Eye (tissue), 1 donor: ENCODE measurements at regions not wholly inside any gene's neighbourhood (a gene's known extent, or its start where the extent isn't known, plus 50 kb on each side); places are given as distances from the start of the nearest gene placed in this dataset.

Experiments used
- DNase-seq: peaks from one replicate; pipeline ENCODE4 v3.0.0-alpha.2; 2015

DNA sequence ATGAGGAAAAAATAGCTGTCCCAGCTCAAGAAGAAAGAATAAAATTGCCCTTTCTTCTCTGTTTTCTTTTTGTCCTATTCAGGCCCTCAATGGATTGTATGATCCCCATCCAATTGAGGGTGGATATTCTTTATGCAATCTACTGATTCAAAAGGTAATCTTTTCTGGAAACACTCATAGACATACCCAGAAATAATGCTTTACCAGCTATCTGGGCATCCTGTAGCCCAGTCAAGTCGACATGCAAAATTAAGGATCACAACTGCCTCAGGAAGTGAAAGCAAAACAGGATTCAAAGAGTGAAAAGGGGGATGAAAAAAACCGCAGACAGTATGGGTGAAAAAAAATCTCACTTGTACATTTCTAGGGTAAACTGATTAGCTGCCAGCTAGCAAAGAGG is 410.1 kb downstream of the TBC1D32 start:
- no peak for DNase-seq

DNA sequence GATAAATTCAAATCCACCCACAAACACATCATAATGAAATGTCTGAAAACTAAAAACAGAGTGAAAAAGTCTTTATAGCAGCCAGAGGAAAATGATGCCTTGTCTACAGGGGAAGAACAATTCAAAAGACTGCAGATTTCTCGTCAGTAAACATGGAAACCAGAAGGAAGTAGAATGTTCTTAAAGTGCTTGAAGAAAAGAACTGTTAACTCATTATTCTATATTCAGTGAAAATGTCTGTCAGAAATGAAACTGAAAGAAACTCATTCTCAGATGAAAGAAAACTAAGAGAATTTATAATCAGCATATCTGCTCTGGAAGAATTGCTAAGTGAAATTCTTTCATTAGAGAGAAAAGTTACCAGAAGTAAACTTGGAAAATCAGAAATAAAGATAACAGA is 416.1 kb downstream of the TBC1D32 start:
- no peak for DNase-seq

GRCh38 chr6:120916844-120917243 is 417.4 kb downstream of the TBC1D32 start:
- DNase-seq, result no peak

- DNase-seq, result no peak
Measured at GRCh38 chr6:120913486-120913885, 420.8 kb downstream of the TBC1D32 start.

DNA sequence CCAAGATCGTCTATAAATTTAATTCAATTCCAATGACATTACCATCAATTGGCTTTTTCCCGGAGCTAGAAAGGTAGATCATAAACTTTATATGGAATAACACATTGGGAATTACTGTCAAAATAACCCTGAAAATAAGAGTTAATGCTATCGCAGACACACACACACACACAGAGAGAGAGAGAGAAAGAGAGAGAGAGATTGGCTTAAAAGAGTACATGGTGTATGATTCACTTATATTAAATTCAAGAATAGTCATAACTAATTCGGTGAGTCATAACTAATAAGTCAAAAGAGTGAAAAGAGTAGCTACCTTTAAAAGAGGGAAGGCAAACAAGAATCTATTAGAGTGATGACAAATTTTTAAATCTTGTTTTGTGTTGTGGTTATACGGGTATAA is 425.5 kb downstream of the TBC1D32 start:
- DNase-seq, result no peak

DNA sequence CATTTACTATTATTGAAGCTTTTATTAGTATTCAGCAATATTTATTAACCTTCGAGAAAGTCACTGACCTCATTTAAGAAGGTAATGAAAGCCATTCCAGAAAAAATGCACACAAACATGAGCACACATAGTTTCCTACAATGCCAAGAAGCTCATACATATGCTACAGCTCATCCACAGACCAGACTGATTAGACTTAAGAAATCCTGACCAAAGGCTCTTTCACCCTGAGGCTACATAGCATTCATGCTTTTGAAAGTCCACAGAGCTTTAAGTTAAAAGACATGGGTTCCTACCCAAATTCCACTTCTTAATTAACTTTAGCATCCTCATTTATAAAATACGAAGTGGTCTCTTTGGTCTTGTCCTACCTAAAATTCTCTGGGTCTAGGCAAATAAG is 430.4 kb downstream of the TBC1D32 start:
- no peak for DNase-seq

DNA sequence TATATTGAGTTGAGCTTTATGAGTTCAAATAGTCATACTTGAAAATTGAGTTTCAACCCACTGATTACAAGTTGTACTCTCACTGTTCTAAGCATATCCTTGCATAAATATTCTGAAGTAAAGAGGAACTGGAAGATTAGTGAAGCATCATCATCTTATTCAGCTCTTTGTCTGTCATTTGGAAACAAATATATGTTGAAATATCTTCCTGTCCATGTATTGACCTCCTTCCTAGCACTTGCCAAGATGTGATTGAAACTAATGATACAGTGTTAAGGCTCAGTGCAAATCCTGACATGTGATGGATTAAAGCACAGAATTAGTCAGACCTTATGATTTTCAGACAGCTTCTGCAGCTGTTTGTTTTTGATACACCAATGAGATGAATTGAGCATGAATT is 434.3 kb downstream of the TBC1D32 start:
- DNase-seq, result no peak

- DNase-seq, result no peak
Measured at GRCh38 chr6:120894077-120894476, 440.2 kb downstream of the TBC1D32 start.

- DNase-seq, result peak; percentile 30
Measured at GRCh38 chr6:120876931-120877330, 457.3 kb downstream of the TBC1D32 start.

DNA sequence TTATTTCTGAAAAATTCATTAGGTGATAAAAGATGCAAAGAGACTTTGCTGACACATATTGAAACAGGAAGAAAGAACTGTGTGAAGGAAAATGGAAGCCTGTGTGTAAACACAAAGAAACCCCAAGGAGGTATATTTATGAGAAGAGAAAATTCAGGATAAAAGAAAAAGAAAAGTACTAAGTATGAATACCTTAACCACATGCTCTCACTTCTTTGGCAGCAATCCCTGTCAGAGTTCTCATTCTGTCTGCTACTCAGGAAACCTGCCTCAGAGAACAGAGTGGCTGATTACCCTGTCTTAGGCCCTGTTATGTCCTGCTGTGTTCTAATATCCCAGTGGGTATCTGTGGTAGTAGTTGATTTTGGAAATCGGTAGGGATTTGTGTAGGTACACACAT is 457.9 kb downstream of the TBC1D32 start:
- DNase-seq, result peak; percentile 3

DNA sequence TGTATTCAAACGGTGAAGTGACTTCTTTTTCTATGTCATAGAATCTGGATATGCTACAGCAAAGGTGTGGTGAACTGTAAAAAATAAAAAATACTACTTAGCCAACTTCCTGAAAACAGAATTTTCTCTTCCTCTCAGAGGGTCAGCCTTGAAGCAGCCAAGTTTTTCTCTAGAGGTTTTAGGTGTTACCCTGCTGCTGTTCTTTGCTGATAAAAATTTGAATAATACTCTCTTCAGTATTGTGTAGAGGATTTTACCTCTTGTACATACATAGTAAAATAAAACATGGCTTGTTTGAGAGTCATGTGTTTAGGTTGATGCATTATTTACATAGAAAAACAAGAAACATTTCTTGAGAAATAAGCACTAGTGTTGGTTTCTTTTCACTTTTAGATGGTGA is 458.4 kb downstream of the TBC1D32 start:
- DNase-seq, result no peak

- no peak for DNase-seq
Measured at GRCh38 chr6:120874422-120874821, 459.9 kb downstream of the TBC1D32 start.

DNA sequence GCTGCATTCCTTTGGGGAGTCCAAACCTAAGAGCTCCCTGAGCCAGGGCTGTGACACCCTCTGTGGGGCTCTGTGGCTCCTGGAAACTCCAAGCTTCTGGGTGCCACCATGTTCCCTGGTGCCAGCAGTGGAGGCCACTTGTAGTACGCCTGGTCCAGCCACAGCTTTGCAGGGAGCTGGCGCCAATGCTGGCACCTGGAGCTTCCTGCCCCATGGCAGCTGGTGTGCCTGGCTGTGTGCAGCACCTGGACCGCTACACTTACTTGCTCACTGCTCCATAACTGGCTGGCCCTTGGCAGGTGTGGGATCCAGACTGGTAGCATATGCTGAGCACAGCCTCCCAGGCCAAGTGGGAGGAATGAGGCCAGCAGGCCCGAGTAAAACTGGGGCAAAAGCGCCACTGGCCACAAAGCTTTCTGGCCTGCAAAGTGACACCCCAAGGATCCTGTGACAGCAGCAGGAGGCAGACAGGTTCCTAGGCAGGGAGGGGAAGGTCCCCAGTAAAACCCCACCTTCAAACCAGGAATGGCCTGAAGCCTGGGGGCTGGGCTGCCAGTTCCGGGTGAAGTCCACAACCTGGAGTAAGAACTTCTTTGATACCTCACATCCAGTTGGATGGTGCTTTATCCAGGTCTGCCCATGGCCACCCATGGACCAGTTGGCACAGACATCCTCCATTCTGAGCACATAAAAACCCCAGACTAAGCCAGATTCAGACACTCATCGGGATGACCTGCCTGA is 461.0 kb downstream of the TBC1D32 start:
- DNase-seq, result no peak

GRCh38 chr6:120872262-120872578 is 462.1 kb downstream of the TBC1D32 start:
- no peak for DNase-seq

DNA sequence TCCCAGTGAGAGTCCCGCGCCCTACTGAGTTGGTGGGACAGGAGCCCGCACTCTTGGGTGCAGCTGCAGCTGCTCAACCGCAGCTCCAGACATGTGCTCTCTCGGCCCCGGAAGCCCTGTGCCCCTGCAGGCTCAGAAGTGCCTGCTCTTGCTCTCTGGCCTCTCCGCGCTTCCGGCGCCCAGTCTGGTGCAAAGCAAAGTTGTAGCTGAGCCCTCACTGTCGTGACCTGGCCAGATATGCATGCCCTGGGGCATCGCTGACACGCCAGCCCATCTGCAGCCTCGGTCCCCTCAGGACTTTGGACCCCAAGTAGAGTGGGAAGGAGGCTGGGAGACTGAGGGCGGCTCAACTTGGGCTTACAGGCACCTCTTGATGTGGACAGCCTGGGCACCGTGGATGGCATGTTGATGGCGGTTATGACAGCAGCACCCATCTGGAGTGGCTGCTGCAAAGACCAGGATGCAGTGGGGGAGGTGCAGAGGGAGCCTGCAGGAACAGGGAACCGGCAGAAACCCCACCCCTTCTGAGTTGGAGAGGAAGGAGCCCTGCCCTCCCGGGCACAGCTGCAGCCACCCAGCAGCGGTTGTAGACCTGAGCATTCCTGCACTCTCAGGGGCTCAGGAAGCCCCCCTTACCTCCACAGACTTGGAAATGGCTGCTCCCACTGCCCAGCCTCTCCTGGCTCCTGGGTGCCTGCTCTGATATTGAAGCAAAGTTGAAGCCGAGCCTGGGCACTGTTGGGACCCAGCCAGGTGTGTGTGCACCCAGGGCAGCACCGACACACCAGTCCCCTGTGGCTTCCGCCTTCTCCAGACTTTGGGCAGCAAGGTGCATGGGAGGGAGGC is 462.6 kb downstream of the TBC1D32 start:
- DNase-seq, result no peak

GRCh38 chr6:120869397-120869796 is 464.9 kb downstream of the TBC1D32 start:
- DNase-seq, result peak; percentile 46

DNA sequence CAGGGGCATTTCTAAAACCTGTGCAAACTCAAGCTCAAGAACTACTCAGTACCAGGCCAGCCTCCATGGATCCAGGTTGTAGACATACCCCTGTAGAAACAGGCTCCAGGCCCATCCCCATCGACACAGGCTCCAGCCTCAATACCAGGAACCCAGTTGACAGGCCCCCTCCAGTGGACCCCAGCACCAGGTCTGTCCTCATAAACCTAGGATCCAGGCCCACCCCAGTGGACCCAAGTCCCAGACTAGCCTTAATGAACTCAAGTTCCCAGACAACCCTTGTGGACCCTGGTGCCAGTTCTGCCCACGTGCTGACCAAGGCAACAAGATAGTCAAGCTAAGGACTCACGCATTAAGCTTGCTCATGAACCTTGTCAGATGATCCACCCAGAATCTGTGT is 476.9 kb downstream of the TBC1D32 start:
- DNase-seq, result no peak

DNA sequence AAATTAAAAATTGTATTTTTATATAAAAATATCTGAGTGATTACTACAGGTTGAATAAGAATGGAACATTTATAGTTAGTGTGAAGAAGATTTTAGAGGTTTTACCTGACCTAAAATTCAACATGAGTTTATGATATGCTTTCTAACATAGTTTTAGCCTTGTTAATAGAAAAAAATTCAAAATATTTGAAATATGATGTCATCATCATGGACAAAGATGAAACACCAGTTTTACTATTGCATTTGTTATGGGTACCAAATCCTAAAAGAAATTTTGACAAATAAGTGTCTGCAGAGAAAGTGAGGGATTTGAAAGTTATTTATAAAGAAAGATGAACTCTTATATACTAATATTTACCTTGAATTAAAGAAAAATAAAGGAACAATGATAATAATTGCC is 479.7 kb downstream of the TBC1D32 start:
- no peak for DNase-seq

DNA sequence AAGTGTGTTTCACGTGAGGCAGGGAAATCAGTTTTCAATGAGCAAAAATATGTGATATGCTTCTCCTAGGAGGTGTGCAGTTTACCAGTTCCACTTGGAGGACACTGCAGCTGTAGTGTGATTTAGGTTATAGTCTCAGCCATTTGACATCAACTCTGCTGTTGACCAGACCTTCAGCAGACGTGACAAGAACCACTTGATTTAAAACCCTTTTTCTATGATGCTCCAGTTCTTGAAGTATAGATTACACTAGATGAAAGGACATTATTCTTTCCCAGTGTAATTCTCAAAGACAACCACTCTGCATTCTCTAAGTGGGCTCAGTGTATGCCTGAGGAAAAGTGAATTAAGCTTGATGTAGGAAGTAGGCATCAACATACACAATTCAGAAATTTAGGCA is 480.8 kb downstream of the TBC1D32 start:
- no peak for DNase-seq

DNA sequence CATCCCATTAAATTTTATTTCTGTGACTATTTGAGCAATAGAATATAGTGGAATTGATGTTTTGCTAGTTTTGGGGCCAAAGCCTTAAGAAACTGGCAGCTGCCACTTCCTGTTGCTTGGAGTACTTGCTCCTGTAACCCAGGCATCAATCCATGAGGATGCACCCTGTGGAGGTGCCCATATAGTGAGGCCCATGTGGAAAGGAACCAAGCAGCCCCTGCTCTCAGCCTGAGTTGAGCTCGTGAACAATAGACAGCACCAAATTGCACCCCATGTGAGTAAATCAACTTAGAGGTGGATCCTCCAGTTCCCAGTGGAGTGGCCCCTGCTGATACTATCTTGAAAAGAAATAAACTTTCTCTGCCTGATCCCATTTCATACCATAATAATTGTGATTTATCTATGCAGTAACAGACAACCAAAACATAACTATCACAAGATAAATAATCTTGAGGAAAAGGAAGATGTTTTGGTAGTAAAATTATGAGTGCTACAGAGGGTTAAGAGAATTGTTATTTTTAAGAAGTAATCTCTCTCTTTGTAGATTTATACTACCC is 481.9 kb downstream of the TBC1D32 start:
- no peak for DNase-seq

- peak; percentile 70 for DNase-seq
Measured at GRCh38 chr6:120826253-120826652, 508.0 kb downstream of the TBC1D32 start.

- no peak for DNase-seq
Measured at GRCh38 chr6:120816794-120817193, 517.5 kb downstream of the TBC1D32 start.

DNA sequence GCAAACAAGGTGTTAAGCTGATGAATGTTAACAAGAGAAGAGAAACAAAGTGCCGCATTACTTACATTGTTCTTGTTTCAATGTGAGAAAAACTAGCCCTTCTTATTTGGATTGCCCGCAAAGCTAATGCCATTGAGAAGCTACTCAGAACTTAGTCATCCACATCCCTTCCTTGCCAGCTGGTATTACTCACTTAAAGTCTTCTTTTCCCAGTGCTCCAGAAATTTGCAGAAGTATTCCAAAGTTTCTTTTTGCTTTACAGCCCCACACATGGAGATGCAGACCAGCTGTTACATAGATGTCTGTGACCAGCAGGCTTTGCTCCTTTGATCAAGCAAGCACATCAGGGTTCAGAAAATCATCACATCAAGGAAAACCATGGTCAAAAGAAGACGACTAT is 529.0 kb downstream of the TBC1D32 start:
- no peak for DNase-seq

- no peak for DNase-seq
Measured at GRCh38 chr6:120804612-120805011, 529.7 kb downstream of the TBC1D32 start.
